HEK293 (cell line): ENCODE measurements at regions not wholly inside any gene's neighbourhood (a gene's known extent, or its start where the extent isn't known, plus 50 kb on each side); places are given as distances from the start of the nearest gene placed in this dataset.

Source experiments
- ZNF121 ChIP-seq: fragments of 450-650 bp; formaldehyde crosslinking; IDR thresholded peaks from 2 replicates; pipeline ENCODE4 v1.5.1; 2016; ENCODE audit warnings: missing biosample characterization, missing genetic modification characterization
- TF ChIP-seq, protein P1 (sequence below): fragments of 450-650 bp; formaldehyde crosslinking; IDR thresholded peaks from 2 replicates; pipeline ENCODE4 v1.5.1; 2016; ENCODE audit warnings: missing biosample characterization, missing genetic modification characterization
- TF ChIP-seq, protein P2 (sequence below): fragments of 450-650 bp; formaldehyde crosslinking; IDR thresholded peaks from 2 replicates; pipeline ENCODE4 v1.5.1; 2016; ENCODE audit warnings: missing biosample characterization, missing genetic modification characterization
- TF ChIP-seq, protein P3 (sequence below): fragments of 450-650 bp; formaldehyde crosslinking; IDR thresholded peaks from 2 replicates; pipeline ENCODE4 v1.5.1; 2016; ENCODE audit warnings: missing biosample characterization, missing genetic modification characterization
- TF ChIP-seq, protein P4 (sequence below): fragments of 450-650 bp; formaldehyde crosslinking; IDR thresholded peaks from 2 replicates; pipeline ENCODE4 v1.5.1; 2016; ENCODE audit warnings: missing biosample characterization, missing genetic modification characterization
- TF ChIP-seq, protein P5 (sequence below): fragments of 450-650 bp; formaldehyde crosslinking; IDR thresholded peaks from 2 replicates; pipeline ENCODE4 v1.5.1; 2016; ENCODE audit warnings: missing biosample characterization, missing genetic modification characterization

DNA sequence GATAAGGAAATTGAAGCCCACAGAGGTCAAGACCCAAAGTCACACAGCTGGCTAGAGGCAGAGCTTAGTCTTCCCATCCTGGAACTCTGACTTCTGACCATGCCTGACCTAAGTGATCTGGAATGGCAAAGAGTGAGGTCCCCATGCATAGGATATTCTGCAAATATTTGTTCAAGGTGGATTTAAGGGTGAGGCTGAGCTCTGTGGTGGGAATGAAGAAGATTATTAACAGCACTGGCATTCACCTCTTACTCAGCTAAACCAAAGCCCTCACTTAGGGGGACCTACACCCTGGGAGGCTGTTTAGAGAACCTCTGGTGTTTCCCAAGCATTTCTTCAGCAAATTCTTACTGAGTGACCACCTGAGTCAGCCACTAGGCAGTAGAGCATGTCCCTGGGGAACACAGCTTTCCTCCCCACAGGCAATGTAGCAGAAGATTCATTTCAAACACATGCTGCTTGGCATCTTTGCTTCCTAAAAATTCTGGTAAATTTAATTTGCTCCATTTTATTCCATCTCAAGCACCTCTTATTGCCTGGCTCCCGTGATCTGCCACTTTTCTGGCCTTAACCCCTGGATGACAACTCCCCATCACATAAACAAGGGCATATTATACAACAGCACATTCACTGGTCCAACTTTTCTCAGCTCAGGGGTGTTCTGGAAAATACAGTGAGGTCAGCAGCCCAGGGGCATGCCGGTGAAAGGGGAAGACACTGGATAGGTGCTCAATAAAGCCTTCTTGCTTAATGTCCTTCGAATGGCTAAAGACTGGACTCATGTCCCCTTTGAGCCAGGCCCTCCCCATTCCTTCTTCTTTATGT, 176.0 kb downstream of the ABHD5 start:
- TF ChIP-seq, protein P1, sequence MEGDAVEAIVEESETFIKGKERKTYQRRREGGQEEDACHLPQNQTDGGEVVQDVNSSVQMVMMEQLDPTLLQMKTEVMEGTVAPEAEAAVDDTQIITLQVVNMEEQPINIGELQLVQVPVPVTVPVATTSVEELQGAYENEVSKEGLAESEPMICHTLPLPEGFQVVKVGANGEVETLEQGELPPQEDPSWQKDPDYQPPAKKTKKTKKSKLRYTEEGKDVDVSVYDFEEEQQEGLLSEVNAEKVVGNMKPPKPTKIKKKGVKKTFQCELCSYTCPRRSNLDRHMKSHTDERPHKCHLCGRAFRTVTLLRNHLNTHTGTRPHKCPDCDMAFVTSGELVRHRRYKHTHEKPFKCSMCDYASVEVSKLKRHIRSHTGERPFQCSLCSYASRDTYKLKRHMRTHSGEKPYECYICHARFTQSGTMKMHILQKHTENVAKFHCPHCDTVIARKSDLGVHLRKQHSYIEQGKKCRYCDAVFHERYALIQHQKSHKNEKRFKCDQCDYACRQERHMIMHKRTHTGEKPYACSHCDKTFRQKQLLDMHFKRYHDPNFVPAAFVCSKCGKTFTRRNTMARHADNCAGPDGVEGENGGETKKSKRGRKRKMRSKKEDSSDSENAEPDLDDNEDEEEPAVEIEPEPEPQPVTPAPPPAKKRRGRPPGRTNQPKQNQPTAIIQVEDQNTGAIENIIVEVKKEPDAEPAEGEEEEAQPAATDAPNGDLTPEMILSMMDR: no peak
- TF ChIP-seq, protein P2, sequence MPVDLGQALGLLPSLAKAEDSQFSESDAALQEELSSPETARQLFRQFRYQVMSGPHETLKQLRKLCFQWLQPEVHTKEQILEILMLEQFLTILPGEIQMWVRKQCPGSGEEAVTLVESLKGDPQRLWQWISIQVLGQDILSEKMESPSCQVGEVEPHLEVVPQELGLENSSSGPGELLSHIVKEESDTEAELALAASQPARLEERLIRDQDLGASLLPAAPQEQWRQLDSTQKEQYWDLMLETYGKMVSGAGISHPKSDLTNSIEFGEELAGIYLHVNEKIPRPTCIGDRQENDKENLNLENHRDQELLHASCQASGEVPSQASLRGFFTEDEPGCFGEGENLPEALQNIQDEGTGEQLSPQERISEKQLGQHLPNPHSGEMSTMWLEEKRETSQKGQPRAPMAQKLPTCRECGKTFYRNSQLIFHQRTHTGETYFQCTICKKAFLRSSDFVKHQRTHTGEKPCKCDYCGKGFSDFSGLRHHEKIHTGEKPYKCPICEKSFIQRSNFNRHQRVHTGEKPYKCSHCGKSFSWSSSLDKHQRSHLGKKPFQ (tag by site-specific recombination): no peak
- TF ChIP-seq, protein P3, sequence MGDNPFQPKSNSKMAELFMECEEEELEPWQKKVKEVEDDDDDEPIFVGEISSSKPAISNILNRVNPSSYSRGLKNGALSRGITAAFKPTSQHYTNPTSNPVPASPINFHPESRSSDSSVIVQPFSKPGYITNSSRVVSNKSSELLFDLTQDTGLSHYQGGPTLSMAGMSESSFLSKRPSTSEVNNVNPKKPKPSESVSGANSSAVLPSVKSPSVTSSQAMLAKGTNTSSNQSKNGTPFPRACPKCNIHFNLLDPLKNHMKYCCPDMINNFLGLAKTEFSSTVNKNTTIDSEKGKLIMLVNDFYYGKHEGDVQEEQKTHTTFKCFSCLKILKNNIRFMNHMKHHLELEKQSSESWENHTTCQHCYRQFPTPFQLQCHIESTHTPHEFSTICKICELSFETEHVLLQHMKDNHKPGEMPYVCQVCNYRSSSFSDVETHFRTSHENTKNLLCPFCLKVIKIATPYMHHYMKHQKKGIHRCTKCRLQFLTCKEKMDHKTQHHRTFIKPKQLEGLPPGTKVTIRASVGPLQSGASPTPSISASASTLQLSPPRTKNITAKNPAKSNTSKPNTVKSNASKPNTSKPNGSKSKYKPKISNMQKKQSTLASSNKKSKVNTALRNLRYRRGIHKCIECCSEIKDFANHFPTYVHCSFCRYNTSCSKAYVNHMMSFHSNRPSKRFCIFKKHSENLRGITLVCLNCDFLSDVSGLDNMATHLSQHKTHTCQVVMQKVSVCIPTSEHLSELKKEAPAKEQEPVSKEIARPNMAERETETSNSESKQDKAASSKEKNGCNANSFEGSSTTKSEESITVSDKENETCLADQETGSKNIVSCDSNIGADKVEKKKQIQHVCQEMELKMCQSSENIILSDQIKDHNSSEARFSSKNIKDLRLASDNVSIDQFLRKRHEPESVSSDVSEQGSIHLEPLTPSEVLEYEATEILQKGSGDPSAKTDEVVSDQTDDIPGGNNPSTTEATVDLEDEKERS (tag by site-specific recombination): no peak
- TF ChIP-seq, protein P4, sequence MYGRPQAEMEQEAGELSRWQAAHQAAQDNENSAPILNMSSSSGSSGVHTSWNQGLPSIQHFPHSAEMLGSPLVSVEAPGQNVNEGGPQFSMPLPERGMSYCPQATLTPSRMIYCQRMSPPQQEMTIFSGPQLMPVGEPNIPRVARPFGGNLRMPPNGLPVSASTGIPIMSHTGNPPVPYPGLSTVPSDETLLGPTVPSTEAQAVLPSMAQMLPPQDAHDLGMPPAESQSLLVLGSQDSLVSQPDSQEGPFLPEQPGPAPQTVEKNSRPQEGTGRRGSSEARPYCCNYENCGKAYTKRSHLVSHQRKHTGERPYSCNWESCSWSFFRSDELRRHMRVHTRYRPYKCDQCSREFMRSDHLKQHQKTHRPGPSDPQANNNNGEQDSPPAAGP (tag by site-specific recombination): no peak
- TF ChIP-seq, protein P5, sequence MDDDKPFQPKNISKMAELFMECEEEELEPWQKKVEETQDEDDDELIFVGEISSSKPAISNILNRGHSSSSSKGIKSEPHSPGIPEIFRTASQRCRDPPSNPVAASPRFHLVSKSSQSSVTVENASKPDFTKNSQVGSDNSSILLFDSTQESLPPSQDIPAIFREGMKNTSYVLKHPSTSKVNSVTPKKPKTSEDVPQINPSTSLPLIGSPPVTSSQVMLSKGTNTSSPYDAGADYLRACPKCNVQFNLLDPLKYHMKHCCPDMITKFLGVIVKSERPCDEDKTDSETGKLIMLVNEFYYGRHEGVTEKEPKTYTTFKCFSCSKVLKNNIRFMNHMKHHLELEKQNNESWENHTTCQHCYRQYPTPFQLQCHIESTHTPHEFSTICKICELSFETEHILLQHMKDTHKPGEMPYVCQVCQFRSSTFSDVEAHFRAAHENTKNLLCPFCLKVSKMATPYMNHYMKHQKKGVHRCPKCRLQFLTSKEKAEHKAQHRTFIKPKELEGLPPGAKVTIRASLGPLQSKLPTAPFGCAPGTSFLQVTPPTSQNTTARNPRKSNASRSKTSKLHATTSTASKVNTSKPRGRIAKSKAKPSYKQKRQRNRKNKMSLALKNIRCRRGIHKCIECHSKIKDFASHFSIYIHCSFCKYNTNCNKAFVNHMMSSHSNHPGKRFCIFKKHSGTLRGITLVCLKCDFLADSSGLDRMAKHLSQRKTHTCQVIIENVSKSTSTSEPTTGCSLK (tag by site-specific recombination): no peak
- TF ChIP-seq ZNF121 (tag by site-specific recombination): no peak
